Prostate gland (tissue), 2 donors: ENCODE measurements at regions not wholly inside any gene's neighbourhood (a gene's known extent, or its start where the extent isn't known, plus 50 kb on each side); places are given as distances from the start of the nearest gene placed in this dataset.

Experiments used
- DNase-seq: peaks from one replicate; pipeline ENCODE4 v3.0.0-alpha.2; 2019; ENCODE audit warnings: low spot score
- H3K27ac ChIP-seq, 2 donors: fragments of 200-600 bp; sonication (generic); 2 replicates each; pipeline ENCODE4 v1.5.1; 2017 to 2019
- H3K27me3 ChIP-seq: fragments of 200-600 bp; sonication (generic); replicated peaks from 2 replicates; pipeline ENCODE4 v1.5.1; 2019; ENCODE audit not compliant: insufficient read depth
- H3K36me3 ChIP-seq, 2 donors: fragments of 200-600 bp; sonication (generic); 1 replicate in 1 of 2; 2 replicates in 1 of 2; pipeline versions ENCODE4 v1.5.1 to v1.8.1; 2017 to 2019
- H3K4me1 ChIP-seq: fragments of 200-600 bp; sonication (generic); replicated peaks from 2 replicates; pipeline ENCODE4 v1.5.1; 2019
- H3K4me3 ChIP-seq, 2 donors: fragments of 200-600 bp; sonication (generic); 2 replicates each; pipeline ENCODE4 v1.5.1; 2017 to 2019
- H3K9me3 ChIP-seq: fragments of 200-600 bp; sonication (generic); 2 replicates; pipeline ENCODE4 v1.5.1; 2017
- CTCF ChIP-seq, 4 experiments: fragments of 200-600 bp in 2 of 4; fragments of 450-650 bp in 2 of 4; sonication (generic) in 2 of 4; IDR thresholded peaks; 1 replicate in 3 of 4; 2 replicates in 1 of 4; pipeline ENCODE4 v1.5.1; 2016 to 2019; ENCODE audit warnings: antibody characterized with exemption in 4 of 4, mild to moderate bottlenecking in 2 of 4, moderate library complexity in 2 of 4
- POLR2A ChIP-seq: fragments of 450-650 bp; IDR thresholded peaks from one replicate; pipeline ENCODE4 v1.6.1; 2016; ENCODE audit warnings: antibody characterized with exemption, mild to moderate bottlenecking
- POLR2AphosphoS5 ChIP-seq: sonication (generic); formaldehyde crosslinking; IDR thresholded peaks from one replicate; pipeline ENCODE4 v1.6.1; 2017; ENCODE audit warnings: antibody characterized with exemption
- WGBS: methylation state at CpG from one replicate; pipeline ENCODE4 v1.1.5; 2018; 5-methylcytosine and 5-hydroxymethylcytosine counted together
- intact Hi-C: fragments of 100-400 bp; cut with DNase I; formaldehyde crosslinking; loops from one replicate; pipeline ENCODE4 v1.14.2; 2022

- DNase-seq: no peak
- intact Hi-C loops: no loop called here
- TF ChIP-seq POLR2A (no peak), POLR2AphosphoS5 (no peak), CTCF (IDR thresholded peaks at IDR 0.05) (no peak)
- 74% methylated on average over 4 of the region's 4 CpGs for WGBS
- Histone ChIP-seq H3K4me1 (no peaks in the 10 kb centered on the region), H3K9me3 (no peaks in the 10 kb centered on the region), H3K27ac (no peak overlapping the region), H3K4me3 (no peak overlapping the region), H3K36me3 (no peaks in the 10 kb centered on the region), H3K27me3 (peaks cover 4% of the 10 kb centered on the region)
These were observed 350.6 kb upstream of the MKI67 start for GRCh38 chr10:128476845-128477244.

DNA sequence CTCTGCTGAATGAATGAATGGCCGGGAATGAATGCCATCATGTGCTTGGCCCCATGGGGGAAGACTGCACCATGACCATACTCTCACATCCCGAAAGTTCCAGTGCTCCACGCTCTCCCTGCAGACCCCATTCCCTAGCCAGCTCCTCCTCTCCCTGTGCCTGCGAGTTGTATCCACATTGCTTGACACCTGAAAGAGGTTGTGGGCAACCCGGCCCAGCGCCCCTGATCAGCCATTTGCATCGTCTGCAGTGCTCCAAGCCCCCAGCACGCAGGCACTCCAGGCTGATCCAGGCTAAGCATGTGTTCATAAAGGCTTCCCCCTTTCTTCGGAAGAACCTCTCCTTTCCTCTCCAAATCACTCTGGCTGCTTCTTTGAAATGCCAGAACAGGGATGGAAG is 354.4 kb upstream of the MKI67 start:
- WGBS: 42% methylated on average over 9 of the region's 9 CpGs
- intact Hi-C loops: no loop called here

DNA sequence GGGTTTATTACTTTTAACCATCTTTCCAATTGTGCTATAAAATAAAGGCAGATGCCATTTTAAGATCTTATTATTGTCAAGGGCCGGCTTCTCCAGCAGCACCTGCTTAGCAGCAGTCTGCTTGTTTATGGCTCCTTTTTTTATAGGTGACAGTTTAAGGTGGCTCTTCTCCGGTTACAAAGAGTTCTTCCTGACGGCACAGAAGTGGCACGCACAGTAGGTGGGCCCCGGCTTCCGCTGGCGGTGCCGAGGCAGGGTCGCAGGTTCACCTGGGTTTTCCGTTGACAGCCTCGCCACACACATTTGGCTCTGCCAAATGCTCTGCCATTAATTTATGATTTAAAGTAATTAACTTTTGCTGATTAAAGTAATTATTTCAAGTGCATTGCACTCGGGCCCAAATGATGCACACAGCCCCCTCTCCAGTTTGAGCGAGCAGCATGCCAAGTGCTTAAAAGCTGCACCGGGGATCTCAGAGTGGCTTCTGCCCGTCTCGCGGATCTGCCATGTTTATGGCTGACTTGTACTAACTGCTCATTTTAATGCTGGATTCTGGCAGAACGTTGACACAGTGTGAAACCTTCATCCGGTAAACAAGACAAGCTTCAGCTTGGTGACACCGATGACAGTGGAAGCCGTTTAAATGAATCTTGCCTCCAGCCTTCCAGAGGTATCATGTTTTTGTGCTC is 355.1 kb upstream of the MKI67 start:
- no peak for DNase-seq
- WGBS: 16% methylated on average over 21 of the region's 21 CpGs
- intact Hi-C loops: no loop called here
- H3K27me3 ChIP-seq: no peaks in the 10 kb centered on the region
- no peaks in the 10 kb centered on the region for H3K4me1 ChIP-seq
- no peak overlapping the region for H3K27ac ChIP-seq
- H3K9me3 ChIP-seq: no peaks in the 10 kb centered on the region
- no peaks in the 10 kb centered on the region for H3K36me3 ChIP-seq
- H3K4me3 ChIP-seq: no peak overlapping the region
- TF ChIP-seq POLR2AphosphoS5: no peak
- no peak for TF ChIP-seq CTCF (IDR thresholded peaks at IDR 0.05)
- TF ChIP-seq POLR2A: no peak

More for the DNA sequence above, 354.4 kb upstream of the MKI67 start:
- no peaks in the 10 kb centered on the region for H3K27me3 ChIP-seq
- no peaks in the 10 kb centered on the region for H3K36me3 ChIP-seq
- no peaks in the 10 kb centered on the region for H3K9me3 ChIP-seq
- H3K27ac ChIP-seq: no peak overlapping the region
- H3K4me1 ChIP-seq: no peaks in the 10 kb centered on the region
- no peak for TF ChIP-seq POLR2AphosphoS5
- TF ChIP-seq POLR2A: no peak
- TF ChIP-seq CTCF (IDR thresholded peaks at IDR 0.05): no peak
- DNase-seq: no peak
- no peak overlapping the region for H3K4me3 ChIP-seq

GRCh38 chr10:128482052-128482451 is 355.8 kb upstream of the MKI67 start:
- H3K9me3 ChIP-seq: no peaks in the 10 kb centered on the region
- no peaks in the 10 kb centered on the region for H3K27me3 ChIP-seq
- no peak overlapping the region for H3K4me3 ChIP-seq
- no peaks in the 10 kb centered on the region for H3K4me1 ChIP-seq
- intact Hi-C loops: no loop called here
- H3K36me3 ChIP-seq: no peaks in the 10 kb centered on the region
- WGBS: 86% methylated on average over 7 of the region's 7 CpGs
- TF ChIP-seq POLR2AphosphoS5 (no peak), POLR2A (no peak), CTCF (IDR thresholded peaks at IDR 0.05) (no peak)
- H3K27ac ChIP-seq: no peak overlapping the region
- DNase-seq: no peak

DNA sequence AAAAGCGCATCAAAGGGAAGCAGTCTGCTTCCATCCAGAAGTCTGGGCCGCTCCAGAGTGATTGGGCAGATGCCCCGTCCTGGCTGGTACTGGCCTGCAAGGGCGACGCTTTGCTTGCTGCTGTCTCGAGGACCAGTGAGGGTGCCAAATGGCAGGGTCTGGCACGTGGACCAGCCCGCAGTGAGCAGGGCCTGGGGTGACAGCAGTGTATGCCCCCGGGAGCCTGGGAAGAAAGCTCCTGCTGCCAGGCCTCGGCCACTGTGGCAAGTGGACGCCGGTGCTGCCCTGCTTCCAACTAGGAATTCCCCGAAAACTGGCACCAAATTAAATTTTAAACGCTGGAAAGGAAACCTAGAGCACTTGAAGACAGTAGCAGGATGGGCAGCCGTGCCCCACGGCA is 357.0 kb upstream of the MKI67 start:
- no peak overlapping the region for H3K27ac ChIP-seq
- no peaks in the 10 kb centered on the region for H3K4me1 ChIP-seq
- no peak for DNase-seq
- H3K36me3 ChIP-seq: no peaks in the 10 kb centered on the region
- H3K9me3 ChIP-seq: no peaks in the 10 kb centered on the region
- TF ChIP-seq CTCF (IDR thresholded peaks at IDR 0.05): no peak
- TF ChIP-seq POLR2A: no peak
- TF ChIP-seq POLR2AphosphoS5: no peak
- WGBS: 90% methylated on average over 12 of the region's 16 CpGs
- intact Hi-C loops: no loop called here
- H3K4me3 ChIP-seq: no peak overlapping the region
- H3K27me3 ChIP-seq: no peaks in the 10 kb centered on the region
